ENCODE measurements at regions not wholly inside any gene's neighbourhood (a gene's known extent, or its start where the extent isn't known, plus 50 kb on each side); places are given as distances from the start of the nearest gene placed in this dataset.

- TF ChIP-seq CTCF (IDR thresholded peaks at IDR 0.05; ENCODE audit: insufficient read depth, low read depth, low read length, missing control alignments) = no peak
- no peak for DNase-seq (ENCODE audit: low read depth)
- H3K4me3 ChIP-seq (ENCODE audit: low read length) = no peak overlapping the region
Observed at GRCh38 chr4:78691334-78691754, 84.8 kb upstream of the BMP2K start.

- TF ChIP-seq CTCF (IDR thresholded peaks at IDR 0.05; ENCODE audit: insufficient read depth, low read depth, low read length, missing control alignments) = no peak
- H3K4me3 ChIP-seq (ENCODE audit: low read length) = no peak overlapping the region
- no peak for DNase-seq (ENCODE audit: low read depth)
Observed at GRCh38 chr4:78691971-78692821, 84.0 kb upstream of the BMP2K start.

GRCh38 chr4:78692822-78693170 lies 83.4 kb upstream of the BMP2K start:
- H3K4me3 ChIP-seq (ENCODE audit: low read length) = no peak overlapping the region
- TF ChIP-seq CTCF (IDR thresholded peaks at IDR 0.05; ENCODE audit: insufficient read depth, low read depth, low read length, missing control alignments) = no peak
- DNase-seq (ENCODE audit: low read depth) = no peak

- no peak for DNase-seq (ENCODE audit: low read depth)
- no peak overlapping the region for H3K4me3 ChIP-seq (ENCODE audit: low read length)
- TF ChIP-seq CTCF (IDR thresholded peaks at IDR 0.05; ENCODE audit: insufficient read depth, low read depth, low read length, missing control alignments) = no peak
Observed at GRCh38 chr4:78693777-78694456, 82.2 kb upstream of the BMP2K start.

GRCh38 chr4:78694457-78694787 lies 81.7 kb upstream of the BMP2K start:
- TF ChIP-seq CTCF (IDR thresholded peaks at IDR 0.05; ENCODE audit: insufficient read depth, low read depth, low read length, missing control alignments) = no peak
- no peak overlapping the region for H3K4me3 ChIP-seq (ENCODE audit: low read length)

GRCh38 chr4:78695910-78696309 lies 80.2 kb upstream of the BMP2K start:
- DNase-seq (ENCODE audit: low read depth) = no peak
- no peak for TF ChIP-seq CTCF (IDR thresholded peaks at IDR 0.05; ENCODE audit: insufficient read depth, low read depth, low read length, missing control alignments)

More at GRCh38 chr4:78694457-78694787, 81.7 kb upstream of the BMP2K start:
- no peak for DNase-seq (ENCODE audit: low read depth)

More at GRCh38 chr4:78695910-78696309, 80.2 kb upstream of the BMP2K start:
- H3K4me3 ChIP-seq (ENCODE audit: low read length) = no peak overlapping the region

Measured in epithelial cell of esophagus (primary cell).